A549 (cell line): ENCODE measurements at regions not wholly inside any gene's neighbourhood (a gene's known extent, or its start where the extent isn't known, plus 50 kb on each side); places are given as distances from the start of the nearest gene placed in this dataset.

Experiments used
- ATAC-seq, 2 experiments: fragments of 200-7000 bp in 1 of 2; fragments of >200 bp in 1 of 2; cut with Nextera tagmentation in 1 of 2; cut with Tn5 transposase in 1 of 2; 3 replicates each; pipeline versions ENCODE4 v1.8.0 to v1.9.1; 2018 to 2020; ENCODE audit warnings: mild to moderate bottlenecking in 1 of 2, moderate library complexity in 1 of 2
- CTCF ChIA-PET: fragments of 300-600 bp; sonication (Branson Sonifier 250); formaldehyde crosslinking; extraction: SDS; loops from one replicate; lab custom pipeline; 2021; ENCODE audit warnings: antibody characterized with exemption, inconsistent platforms; lab: Yijun Ruan, JAX
- POLR2A ChIA-PET: fragments of 350-600 bp; formaldehyde crosslinking; extraction: SDS; loops from one replicate; lab custom pipeline; 2021; ENCODE audit warnings: antibody characterized with exemption, inconsistent platforms; lab: Yijun Ruan, JAX
- DNase-seq, 2 experiments: peaks; one replicate each; pipeline versions ENCODE4 v3.0.0 to v3.0.0-alpha.2; 2011 to 2016; ENCODE audit warnings: low read depth in 1 of 2, low spot score in 1 of 2
- FAIRE-seq: peaks from 2 replicates; lab custom pipeline; 2011; peaks lifted over from hg19 to GRCh38; lab: Jason Lieb, UNC
- H3K27ac ChIP-seq, 2 experiments: fragments of >200 bp; sonication (Bioruptor Twin); formaldehyde crosslinking; 3 replicates each; pipeline ENCODE4 v1.5.1; 2016 to 2017
- H3K4me1 ChIP-seq: fragments of >200 bp; sonication (Bioruptor Twin); formaldehyde crosslinking; 3 replicates; pipeline ENCODE4 v1.6.1; 2016
- H3K4me2 ChIP-seq: fragments of >200 bp; sonication (Bioruptor Twin); formaldehyde crosslinking; 3 replicates; pipeline ENCODE4 v1.6.1; 2016
- H3K4me3 ChIP-seq: fragments of >200 bp; sonication (Bioruptor Twin); formaldehyde crosslinking; 3 replicates; pipeline ENCODE4 v1.5.1; 2016
- H3K9me3 ChIP-seq: fragments of >200 bp; sonication (Bioruptor Twin); formaldehyde crosslinking; 3 replicates; pipeline ENCODE4 v1.6.1; 2016
- CEBPB ChIP-seq, 2 experiments: fragments of >200 bp in 1 of 2; sonication (Bioruptor Twin) in 1 of 2; formaldehyde crosslinking in 1 of 2; IDR thresholded peaks; 2 replicates each; pipeline ENCODE4 v1.6.1; 2012 to 2016
- CHD2 ChIP-seq: fragments of 150-350 bp; IDR thresholded peaks from 2 replicates; pipeline ENCODE4 v1.6.1; 2014; ENCODE audit warnings: low read length; ENCODE audit not compliant: partially characterized antibody
- CHD4 ChIP-seq: fragments of 200-600 bp; sonication (generic); IDR thresholded peaks from 2 replicates; pipeline ENCODE4 v1.6.1; 2016; ENCODE audit warnings: antibody characterized with exemption, mild to moderate bottlenecking, borderline replicate concordance
- EHF ChIP-seq: fragments of 250-450 bp; sonication (Bioruptor Pico); IDR thresholded peaks from 2 replicates; pipeline ENCODE4 v1.5.0; 2020; ENCODE audit warnings: mild to moderate bottlenecking
- EP300 ChIP-seq, 2 experiments: fragments of >200 bp; sonication (Bioruptor Twin); formaldehyde crosslinking; IDR thresholded peaks; 2 replicates in 1 of 2; 3 replicates in 1 of 2; pipeline ENCODE4 v1.6.1; 2016 to 2017
- ESRRA ChIP-seq: fragments of 150-350 bp; IDR thresholded peaks from 2 replicates; pipeline ENCODE4 v1.6.1; 2014; ENCODE audit warnings: mild to moderate bottlenecking, low read length, borderline replicate concordance
- FOXS1 ChIP-seq: fragments of 250-450 bp; sonication (Bioruptor Pico); IDR thresholded peaks from 2 replicates; pipeline ENCODE4 v1.5.0; 2020; ENCODE audit warnings: mild to moderate bottlenecking, moderate library complexity
- HEYL ChIP-seq: fragments of 250-450 bp; sonication (Bioruptor Pico); IDR thresholded peaks from 2 replicates; pipeline ENCODE4 v1.8.0; 2021; ENCODE audit warnings: mild to moderate bottlenecking, moderate library complexity
- HOXB13 ChIP-seq: fragments of 250-450 bp; sonication (Bioruptor Pico); IDR thresholded peaks from 2 replicates; pipeline ENCODE4 v1.5.0; 2020; ENCODE audit warnings: low read depth, mild to moderate bottlenecking, moderate library complexity
- JUN ChIP-seq, 2 experiments: fragments of >200 bp; sonication (Bioruptor Twin); formaldehyde crosslinking; IDR thresholded peaks; 2 replicates in 1 of 2; 3 replicates in 1 of 2; pipeline ENCODE4 v1.6.1; 2016 to 2017
- JUNB ChIP-seq: fragments of >200 bp; sonication (Bioruptor Twin); formaldehyde crosslinking; IDR thresholded peaks from 2 replicates; pipeline ENCODE4 v1.6.1; 2016
- KDM1A ChIP-seq: fragments of 200-600 bp; sonication (generic); IDR thresholded peaks from 2 replicates; pipeline ENCODE4 v1.6.1; 2016; ENCODE audit warnings: low read depth, mild to moderate bottlenecking
- KDM5A ChIP-seq: fragments of 200-600 bp; sonication (generic); IDR thresholded peaks from 2 replicates; pipeline ENCODE4 v1.6.1; 2016; ENCODE audit warnings: antibody characterized with exemption, mild to moderate bottlenecking
- MAFK ChIP-seq: fragments of 450-650 bp; IDR thresholded peaks from 2 replicates; pipeline ENCODE4 v1.6.1; 2014; ENCODE audit not compliant: partially characterized antibody
- NFE2L2 ChIP-seq: fragments of 150-350 bp; conservative IDR thresholded peaks from 2 replicates; pipeline ENCODE4 v1.6.1; 2014; ENCODE audit warnings: low read length
- NR3C1 ChIP-seq: fragments of >200 bp; sonication (Bioruptor Twin); formaldehyde crosslinking; IDR thresholded peaks from 3 replicates; pipeline ENCODE4 v1.6.1; 2017
- PHF8 ChIP-seq: fragments of 200-600 bp; sonication (generic); IDR thresholded peaks from 2 replicates; pipeline ENCODE4 v1.6.1; 2016; ENCODE audit warnings: low read depth, mild to moderate bottlenecking, antibody characterized with exemption, moderate library complexity, borderline replicate concordance
- POLR2A ChIP-seq: IDR thresholded peaks from 2 replicates; pipeline ENCODE4 v1.6.1; 2012; ENCODE audit warnings: mild to moderate bottlenecking, low read length
- POLR2AphosphoS2 ChIP-seq: conservative IDR thresholded peaks from 2 replicates; pipeline ENCODE4 v1.6.1; 2012; ENCODE audit warnings: low read length, improper control_type of control experiment, inconsistent platforms
- RARB ChIP-seq: fragments of 250-450 bp; sonication (Bioruptor Pico); IDR thresholded peaks from 2 replicates; pipeline ENCODE4 v1.8.0; 2021; ENCODE audit warnings: mild to moderate bottlenecking, moderate library complexity
- RCOR1 ChIP-seq: fragments of 150-350 bp; IDR thresholded peaks from 2 replicates; pipeline ENCODE4 v1.6.1; 2014; ENCODE audit warnings: antibody characterized with exemption, low read length, low read depth
- RFX5 ChIP-seq: fragments of 450-650 bp; IDR thresholded peaks from 2 replicates; pipeline ENCODE4 v1.7.1; 2014; ENCODE audit warnings: antibody characterized with exemption, mild to moderate bottlenecking, moderate library complexity
- RNF2 ChIP-seq: fragments of 200-600 bp; sonication (generic); IDR thresholded peaks from 2 replicates; pipeline ENCODE4 v1.6.1; 2016; ENCODE audit warnings: low read depth, mild to moderate bottlenecking, antibody characterized with exemption, moderate library complexity, borderline replicate concordance
- TP53 ChIP-seq: fragments of 250-450 bp; sonication (Bioruptor Pico); IDR thresholded peaks from 2 replicates; pipeline ENCODE4 v1.5.0; 2021; ENCODE audit warnings: mild to moderate bottlenecking, moderate library complexity
- ZSCAN20 ChIP-seq: fragments of 250-450 bp; sonication (Bioruptor Pico); IDR thresholded peaks from 2 replicates; pipeline ENCODE4 v1.8.0; 2022; ENCODE audit warnings: mild to moderate bottlenecking, moderate library complexity
- WGBS: methylation state at CpG from one replicate; pipeline ENCODE4 v1.1.6; 2017; ENCODE audit errors: missing lambda C conversion rate; 5-methylcytosine and 5-hydroxymethylcytosine counted together
- TF ChIP-seq, protein P1 (sequence below): IDR thresholded peaks from 2 replicates; pipeline ENCODE4 v1.6.1; 2012
- TF ChIP-seq, protein P2 (sequence below): fragments of 450-650 bp; IDR thresholded peaks from 2 replicates; pipeline ENCODE4 v1.6.1; 2014; ENCODE audit warnings: antibody characterized with exemption
- TF ChIP-seq, protein P3 (sequence below): IDR thresholded peaks from 2 replicates; pipeline ENCODE4 v1.6.1; 2012
- TF ChIP-seq, protein P4 (sequence below): fragments of >200 bp; sonication (Bioruptor Twin); formaldehyde crosslinking; IDR thresholded peaks from 3 replicates; pipeline ENCODE4 v1.6.1; 2016

DNA sequence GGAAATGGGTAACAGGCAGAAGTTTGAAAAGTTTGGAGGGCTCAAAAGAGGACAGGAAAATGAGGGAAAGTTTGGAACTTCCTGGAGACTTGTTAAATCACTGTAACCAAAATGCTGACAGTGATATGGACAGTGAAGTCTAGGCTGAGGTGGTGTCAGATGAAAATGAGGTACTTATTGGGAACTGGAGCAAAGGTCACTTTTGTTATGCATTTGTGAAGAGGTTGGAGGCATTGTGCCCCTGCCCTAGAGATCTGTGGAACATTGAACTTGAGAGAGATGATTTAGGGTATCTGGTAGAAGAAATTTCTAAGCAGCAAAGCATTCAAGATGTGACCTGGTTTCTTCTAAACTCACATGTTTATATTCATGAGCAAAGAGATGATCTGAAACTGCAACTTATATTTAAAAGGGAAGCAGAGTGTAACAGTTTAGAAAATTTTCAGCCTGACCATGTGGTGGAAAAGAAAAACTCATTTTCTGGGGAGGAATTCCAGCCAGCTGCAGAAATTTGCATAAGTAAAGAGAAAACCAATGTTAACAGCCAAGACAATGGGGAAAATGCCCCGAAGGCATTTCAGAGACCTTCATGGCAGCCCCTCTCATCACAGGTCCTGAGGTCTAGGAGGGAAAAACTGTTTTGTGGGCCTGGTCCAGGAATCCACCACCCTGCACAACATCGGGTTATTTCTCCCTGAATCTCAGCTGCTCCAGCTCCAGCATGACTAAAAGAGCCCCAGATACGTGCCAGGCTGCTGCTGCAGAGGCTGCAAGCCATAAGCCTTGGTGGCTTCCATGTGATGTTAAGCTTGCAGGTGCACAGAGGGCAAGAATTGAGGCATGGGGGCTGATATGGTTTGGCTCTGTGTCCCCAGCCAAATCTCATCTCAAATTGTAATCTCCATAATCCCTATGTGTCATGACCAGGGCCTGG is 632.5 kb upstream of the GNPDA2 start:
- CTCF ChIA-PET = no interaction called here
- FAIRE-seq (no peak), ATAC-seq (no peak), DNase-seq (no peak)
- H3K9me3 ChIP-seq = no peaks in the 10 kb centered on the region
- no peaks in the 10 kb centered on the region for H3K4me1 ChIP-seq
- POLR2A ChIA-PET = no interaction called here
- TF ChIP-seq ZSCAN20 (CRISPR knock-in tag) (no peak), MAFK (no peak), KDM1A (no peak), CEBPB (IDR thresholded peaks at IDR 0.05) (no peak), ESRRA (no peak), HEYL (no peak), RCOR1 (no peak), POLR2AphosphoS2 (no peak), KDM5A (no peak), NFE2L2 (no peak), JUN (IDR thresholded peaks at IDR 0.05) (no peak), HOXB13 (CRISPR knock-in tag) (no peak), RFX5 (no peak), CHD2 (no peak), EP300 (IDR thresholded peaks at IDR 0.05) (no peak), NR3C1 (no peak), CHD4 (no peak), JUNB (no peak)
- TF ChIP-seq, protein P1, sequence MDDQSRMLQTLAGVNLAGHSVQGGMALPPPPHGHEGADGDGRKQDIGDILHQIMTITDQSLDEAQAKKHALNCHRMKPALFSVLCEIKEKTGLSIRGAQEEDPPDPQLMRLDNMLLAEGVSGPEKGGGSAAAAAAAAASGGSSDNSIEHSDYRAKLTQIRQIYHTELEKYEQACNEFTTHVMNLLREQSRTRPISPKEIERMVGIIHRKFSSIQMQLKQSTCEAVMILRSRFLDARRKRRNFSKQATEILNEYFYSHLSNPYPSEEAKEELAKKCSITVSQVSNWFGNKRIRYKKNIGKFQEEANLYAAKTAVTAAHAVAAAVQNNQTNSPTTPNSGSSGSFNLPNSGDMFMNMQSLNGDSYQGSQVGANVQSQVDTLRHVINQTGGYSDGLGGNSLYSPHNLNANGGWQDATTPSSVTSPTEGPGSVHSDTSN = no peak
- TF ChIP-seq, protein P2, sequence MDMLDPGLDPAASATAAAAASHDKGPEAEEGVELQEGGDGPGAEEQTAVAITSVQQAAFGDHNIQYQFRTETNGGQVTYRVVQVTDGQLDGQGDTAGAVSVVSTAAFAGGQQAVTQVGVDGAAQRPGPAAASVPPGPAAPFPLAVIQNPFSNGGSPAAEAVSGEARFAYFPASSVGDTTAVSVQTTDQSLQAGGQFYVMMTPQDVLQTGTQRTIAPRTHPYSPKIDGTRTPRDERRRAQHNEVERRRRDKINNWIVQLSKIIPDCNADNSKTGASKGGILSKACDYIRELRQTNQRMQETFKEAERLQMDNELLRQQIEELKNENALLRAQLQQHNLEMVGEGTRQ = no peak
- H3K4me3 ChIP-seq = no peak overlapping the region
- WGBS = 0% methylated on average over 2 of the region's 3 CpGs
- no peak overlapping the region for H3K27ac ChIP-seq
- H3K4me2 ChIP-seq = no peak overlapping the region

DNA sequence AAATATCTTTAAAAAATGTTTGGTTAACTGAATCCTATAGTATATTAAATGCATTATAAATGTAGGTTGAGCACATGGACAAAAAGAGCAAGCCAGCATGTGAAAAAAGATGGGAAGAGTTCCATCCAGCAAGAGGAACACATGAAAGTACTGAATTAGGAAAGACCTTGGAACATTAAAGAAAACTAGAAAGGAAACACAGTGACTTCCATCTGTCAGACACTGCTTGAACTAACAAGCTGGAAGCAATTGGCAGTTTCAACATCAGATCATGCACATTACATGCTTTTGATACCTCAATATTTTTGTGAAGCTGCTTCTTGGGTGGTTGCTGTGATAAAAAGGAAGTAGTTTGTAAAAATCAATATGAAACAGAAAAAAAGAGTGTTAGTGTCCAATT is 626.8 kb upstream of the GNPDA2 start:
- TF ChIP-seq FOXS1 (CRISPR knock-in tag) = no peak
- no peak for TF ChIP-seq TP53 (CRISPR knock-in tag)
- no peak for TF ChIP-seq KDM1A
- TF ChIP-seq, protein P3, sequence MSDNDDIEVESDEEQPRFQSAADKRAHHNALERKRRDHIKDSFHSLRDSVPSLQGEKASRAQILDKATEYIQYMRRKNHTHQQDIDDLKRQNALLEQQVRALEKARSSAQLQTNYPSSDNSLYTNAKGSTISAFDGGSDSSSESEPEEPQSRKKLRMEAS = no peak
- TF ChIP-seq RFX5 = no peak
- no peak for TF ChIP-seq RNF2
- no peak for TF ChIP-seq HEYL
- no peak for TF ChIP-seq EHF (CRISPR knock-in tag)
- POLR2A ChIA-PET = no interaction called here
- no peak for FAIRE-seq

DNA sequence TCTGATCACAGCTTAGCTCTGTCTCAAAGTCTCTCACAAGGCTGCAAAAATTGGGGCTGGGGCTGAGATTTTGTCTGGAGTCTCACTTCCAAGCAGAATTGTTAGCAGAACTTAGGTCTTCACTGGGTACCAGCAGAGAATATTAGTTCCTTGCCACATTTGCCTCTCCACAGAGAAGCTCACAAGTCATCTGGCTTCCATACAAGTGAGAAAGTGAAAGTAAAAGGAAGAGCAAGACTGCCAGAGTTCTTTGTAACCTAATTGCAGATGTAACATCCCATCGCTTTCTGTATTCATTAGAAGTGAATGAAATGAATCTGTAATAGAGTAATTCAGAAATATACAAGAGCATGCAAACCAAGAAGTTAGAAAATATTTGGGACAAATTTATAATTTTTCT is 624.1 kb upstream of the GNPDA2 start:
- H3K4me2 ChIP-seq = no peak overlapping the region
- 0% methylated on average over 1 of the region's 1 CpG for WGBS
- ChIA-PET CTCF (no interaction called here), POLR2A (no interaction called here)
- no peaks in the 10 kb centered on the region for H3K9me3 ChIP-seq
- TF ChIP-seq FOXS1 (CRISPR knock-in tag) = no peak
- TF ChIP-seq RARB (CRISPR knock-in tag) = no peak
- no peak for TF ChIP-seq PHF8
- TF ChIP-seq ESRRA = no peak
- TF ChIP-seq EHF (CRISPR knock-in tag) = no peak
- TF ChIP-seq, protein P4, sequence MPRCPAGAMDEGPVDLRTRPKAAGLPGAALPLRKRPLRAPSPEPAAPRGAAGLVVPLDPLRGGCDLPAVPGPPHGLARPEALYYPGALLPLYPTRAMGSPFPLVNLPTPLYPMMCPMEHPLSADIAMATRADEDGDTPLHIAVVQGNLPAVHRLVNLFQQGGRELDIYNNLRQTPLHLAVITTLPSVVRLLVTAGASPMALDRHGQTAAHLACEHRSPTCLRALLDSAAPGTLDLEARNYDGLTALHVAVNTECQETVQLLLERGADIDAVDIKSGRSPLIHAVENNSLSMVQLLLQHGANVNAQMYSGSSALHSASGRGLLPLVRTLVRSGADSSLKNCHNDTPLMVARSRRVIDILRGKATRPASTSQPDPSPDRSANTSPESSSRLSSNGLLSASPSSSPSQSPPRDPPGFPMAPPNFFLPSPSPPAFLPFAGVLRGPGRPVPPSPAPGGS = no peak
- TF ChIP-seq POLR2A = no peak
- FAIRE-seq = no peak
- no peaks in the 10 kb centered on the region for H3K4me1 ChIP-seq
- H3K27ac ChIP-seq = no peak overlapping the region
- ATAC-seq = no peak
- H3K4me3 ChIP-seq = no peak overlapping the region
- DNase-seq = no peak

More for the DNA sequence above, 626.8 kb upstream of the GNPDA2 start:
- ATAC-seq = no peak
- no peak overlapping the region for H3K27ac ChIP-seq
- H3K4me3 ChIP-seq = no peak overlapping the region
- no peaks in the 10 kb centered on the region for H3K9me3 ChIP-seq
- H3K4me2 ChIP-seq = no peak overlapping the region
- no peaks in the 10 kb centered on the region for H3K4me1 ChIP-seq
- CTCF ChIA-PET = no interaction called here
- no peak for DNase-seq
